HTR-8/SVneo (cell line): ENCODE measurements at regions not wholly inside any gene's neighbourhood (a gene's known extent, or its start where the extent isn't known, plus 50 kb on each side); places are given as distances from the start of the nearest gene placed in this dataset.
"Not testable (repeated sequence)": the region's sequence is repeated elsewhere in the genome, so short reads cannot be mapped to it uniquely, and the experiment has no call there.

ENCODE experiments used
- DNase-seq: peaks from one replicate; pipeline ENCODE4 v3.0.0; 2011; ENCODE audit warnings: low spot score, mixed read lengths; ENCODE audit not compliant: insufficient read length
- FAIRE-seq: peaks from 2 replicates; lab custom pipeline; 2011; peaks lifted over from hg19 to GRCh38; lab: Jason Lieb, UNC

DNA sequence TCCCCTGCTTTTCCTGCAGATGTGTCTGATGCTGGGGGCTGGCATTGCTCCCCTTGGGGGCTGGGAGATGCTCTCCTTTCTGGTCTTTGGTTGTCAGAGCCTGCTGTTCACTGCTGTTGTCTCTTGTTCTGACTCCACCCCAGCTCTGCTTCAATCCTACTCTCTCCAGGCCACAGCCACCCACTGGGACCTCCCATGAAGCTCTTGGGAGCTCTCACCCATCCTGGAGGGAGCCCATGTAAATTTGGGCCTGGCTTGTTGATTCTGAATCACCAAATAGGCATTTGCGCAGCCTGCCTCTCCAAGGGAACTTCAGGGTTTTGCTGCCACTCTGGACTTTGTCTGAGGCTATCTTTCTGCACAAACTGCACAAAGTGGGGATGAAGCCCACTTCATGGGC lies 232.9 kb upstream of the PLGLB1 start:
- not testable (repeated sequence) for DNase-seq, FAIRE-seq

DNA sequence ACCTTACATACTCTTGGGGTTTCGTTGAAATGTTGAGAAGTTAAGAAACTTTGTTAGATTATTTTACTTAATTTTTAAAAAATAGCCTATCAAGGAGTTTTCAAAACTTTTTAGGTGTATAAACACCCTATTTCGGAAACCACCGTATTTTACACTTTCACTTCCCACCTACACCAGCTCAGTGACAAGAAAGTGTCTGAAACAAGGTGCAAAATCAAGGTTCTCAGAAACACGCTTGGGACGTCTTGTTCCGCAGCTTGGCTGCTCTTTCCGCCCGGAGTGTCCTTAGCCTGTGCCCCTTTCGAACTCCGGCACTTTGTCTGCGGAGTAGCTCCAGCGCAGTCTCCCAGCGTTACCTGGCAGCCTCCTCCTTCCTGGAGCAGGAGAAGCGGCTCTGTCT lies 233.8 kb upstream of the PLGLB1 start:
- not testable (repeated sequence) for DNase-seq, FAIRE-seq

DNA sequence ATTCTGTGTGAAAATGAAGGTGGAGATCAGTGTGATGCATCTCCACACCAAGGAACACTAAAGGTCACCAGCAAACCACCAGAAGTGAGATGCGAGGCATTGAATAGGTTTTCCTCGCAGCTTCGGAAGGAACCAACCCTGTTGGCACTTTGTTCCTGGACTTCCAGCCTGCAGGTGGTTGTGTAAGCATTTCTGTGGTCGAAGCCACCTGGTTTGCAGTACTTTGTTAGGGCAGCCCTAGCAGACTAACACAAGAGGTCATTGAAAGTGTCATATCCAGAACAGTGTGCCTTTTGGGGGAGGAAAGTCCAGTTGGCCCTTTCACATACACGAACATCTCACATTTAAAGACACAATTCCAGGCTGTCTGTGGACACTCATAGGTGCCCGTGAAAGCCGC lies 237.2 kb upstream of the PLGLB1 start:
- not testable (repeated sequence) for FAIRE-seq, DNase-seq

DNA sequence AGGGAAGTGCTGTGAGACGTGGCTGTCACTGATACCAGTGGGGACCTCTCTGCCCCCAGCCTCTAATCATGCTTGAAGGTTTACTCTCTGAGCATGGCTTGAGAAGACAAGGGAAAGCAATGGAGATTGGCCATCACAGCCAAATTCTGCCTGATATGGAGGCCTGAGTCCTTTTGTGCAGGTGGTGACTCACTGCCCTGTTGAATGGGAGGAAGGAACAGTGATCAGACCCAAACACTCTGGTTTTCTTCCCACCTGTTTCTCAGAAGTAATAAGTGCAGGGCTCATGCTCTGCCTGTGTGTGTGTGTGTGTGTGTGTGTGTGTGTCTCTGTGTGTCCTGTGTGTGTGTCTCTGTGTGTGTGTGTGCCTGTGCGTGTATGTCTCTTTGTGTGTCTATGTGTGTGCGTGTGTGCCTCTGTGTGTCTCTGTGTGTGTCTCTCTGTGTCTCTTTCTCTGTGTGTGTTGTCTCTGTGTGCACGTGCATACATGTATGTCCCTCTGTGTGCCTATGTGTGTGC lies 240.6 kb upstream of the PLGLB1 start:
- not testable (repeated sequence) for FAIRE-seq

DNA sequence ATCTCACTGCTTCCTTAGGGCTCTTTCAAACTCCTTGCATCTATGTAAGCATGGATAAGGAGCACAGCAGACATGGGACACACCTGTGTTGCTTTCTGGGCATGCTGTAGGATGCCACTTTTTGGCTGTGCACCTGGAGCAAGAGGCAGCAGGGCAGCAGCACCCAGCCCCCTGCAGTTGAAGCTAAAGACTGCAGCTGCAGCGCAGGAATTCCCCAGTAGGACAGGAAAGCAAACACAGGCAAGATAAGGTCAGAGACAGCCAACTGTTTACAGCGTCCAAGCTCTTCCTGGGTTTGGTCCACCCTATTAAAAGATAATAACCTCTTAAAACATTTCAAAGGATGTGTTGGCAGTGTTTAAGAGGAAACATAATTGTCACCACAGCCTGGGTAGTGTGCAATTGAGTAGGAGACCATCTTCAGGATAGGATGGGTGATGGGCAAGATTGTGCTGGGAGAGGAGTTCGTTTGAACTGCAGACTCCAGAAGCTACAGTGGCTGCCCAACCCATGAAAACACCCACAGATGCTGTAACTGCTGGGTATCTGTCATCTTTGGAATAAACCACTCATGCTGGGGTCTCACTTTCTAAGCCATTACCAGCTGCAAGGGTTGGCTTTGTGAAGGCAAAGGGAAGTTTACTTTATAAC lies 242.3 kb upstream of the PLGLB1 start:
- not testable (repeated sequence) for DNase-seq
- peak; percentile 46 for FAIRE-seq

More for the DNA sequence above, 240.6 kb upstream of the PLGLB1 start:
- DNase-seq = not testable (repeated sequence)

DNA sequence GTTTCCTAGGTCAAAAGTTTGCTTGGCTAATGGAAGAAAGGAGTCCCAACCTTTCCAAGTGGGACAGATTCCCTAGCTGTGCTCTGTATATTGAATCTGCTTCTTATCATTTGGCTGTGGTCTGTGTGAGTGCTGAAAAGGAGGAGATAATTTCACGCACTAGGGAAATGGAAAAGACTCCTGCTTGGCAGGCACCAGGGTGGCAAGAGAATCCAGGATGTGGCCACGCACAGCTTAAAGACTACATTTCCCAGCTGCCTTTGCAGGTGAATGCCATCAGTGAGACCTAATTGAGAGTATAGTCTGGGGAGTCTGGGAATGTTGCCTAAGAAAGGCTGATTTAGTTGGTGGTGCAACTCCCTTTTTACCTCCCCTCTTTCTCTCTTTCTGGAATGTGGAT lies 253.5 kb upstream of the PLGLB1 start:
- DNase-seq, FAIRE-seq: not testable (repeated sequence)

DNA sequence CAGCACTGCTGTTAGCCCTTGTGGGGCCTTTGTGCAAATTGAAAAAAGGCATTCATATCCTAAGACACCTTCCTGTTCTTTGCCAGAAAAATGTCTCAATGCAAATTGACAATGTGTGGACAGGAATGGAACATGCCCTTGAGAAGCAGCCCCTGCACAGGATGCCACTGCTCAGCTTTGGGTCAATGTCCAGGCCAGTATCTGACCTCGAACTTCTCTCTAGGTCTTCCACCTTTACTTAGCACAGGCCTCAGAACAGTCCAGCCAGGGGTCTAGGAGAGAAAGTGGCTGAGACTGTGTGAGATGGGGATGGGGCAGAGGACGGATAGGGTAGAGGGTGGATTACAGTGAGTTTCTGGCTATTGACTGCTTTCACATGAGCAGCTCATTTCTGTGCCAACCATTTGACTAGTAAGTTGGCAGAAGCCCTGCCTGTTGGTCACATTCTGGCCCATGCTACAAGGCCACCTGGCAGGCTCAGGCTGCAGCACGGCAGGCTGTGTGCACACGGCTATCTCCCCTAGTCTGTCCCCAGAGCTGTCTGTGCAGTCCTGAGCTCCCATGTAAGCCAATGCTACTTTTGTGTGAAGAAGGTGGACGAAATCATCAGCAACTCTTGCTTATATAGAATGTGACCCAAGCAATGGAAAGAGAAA lies 254.5 kb upstream of the PLGLB1 start:
- not testable (repeated sequence) for FAIRE-seq, DNase-seq

DNA sequence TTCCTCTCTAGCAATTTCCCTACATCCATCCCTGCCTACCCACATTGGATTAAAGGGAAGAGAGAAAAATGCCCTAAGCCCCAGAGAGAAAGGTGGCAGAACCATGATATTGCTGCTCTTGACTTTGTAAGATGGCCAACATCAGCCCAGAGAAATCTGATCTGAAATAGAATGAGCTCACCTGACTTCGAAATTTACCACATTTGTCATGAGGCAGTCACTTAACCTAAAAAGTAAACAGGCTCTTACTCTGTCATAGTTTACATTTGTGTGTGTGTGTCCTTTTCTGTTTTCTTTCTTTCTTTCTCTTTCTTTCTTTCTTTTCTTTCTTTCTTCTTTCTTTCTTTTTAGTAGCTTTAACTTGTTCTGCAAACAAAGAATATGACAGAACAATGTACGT lies 255.0 kb upstream of the PLGLB1 start:
- not testable (repeated sequence) for FAIRE-seq, DNase-seq

DNA sequence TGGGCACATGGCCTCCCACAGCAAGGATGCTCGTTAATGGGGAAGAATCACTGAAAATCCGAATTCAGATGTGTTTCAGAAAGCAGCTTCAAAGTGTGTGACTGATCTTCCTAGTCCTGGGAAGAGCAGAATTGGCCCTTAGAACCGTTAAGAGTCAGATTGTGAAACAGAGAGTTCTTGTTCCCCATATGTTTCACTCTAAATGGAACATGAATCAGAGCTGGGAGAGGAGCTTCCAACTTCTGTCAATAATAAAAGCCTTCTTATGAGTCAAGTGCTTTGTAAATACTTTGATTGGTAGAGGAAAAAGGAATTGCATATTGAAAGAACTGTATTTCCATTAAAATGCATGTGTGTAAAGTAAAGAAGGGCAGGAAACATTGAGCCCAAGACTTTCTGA lies 256.1 kb upstream of the PLGLB1 start:
- DNase-seq, FAIRE-seq: not testable (repeated sequence)

DNA sequence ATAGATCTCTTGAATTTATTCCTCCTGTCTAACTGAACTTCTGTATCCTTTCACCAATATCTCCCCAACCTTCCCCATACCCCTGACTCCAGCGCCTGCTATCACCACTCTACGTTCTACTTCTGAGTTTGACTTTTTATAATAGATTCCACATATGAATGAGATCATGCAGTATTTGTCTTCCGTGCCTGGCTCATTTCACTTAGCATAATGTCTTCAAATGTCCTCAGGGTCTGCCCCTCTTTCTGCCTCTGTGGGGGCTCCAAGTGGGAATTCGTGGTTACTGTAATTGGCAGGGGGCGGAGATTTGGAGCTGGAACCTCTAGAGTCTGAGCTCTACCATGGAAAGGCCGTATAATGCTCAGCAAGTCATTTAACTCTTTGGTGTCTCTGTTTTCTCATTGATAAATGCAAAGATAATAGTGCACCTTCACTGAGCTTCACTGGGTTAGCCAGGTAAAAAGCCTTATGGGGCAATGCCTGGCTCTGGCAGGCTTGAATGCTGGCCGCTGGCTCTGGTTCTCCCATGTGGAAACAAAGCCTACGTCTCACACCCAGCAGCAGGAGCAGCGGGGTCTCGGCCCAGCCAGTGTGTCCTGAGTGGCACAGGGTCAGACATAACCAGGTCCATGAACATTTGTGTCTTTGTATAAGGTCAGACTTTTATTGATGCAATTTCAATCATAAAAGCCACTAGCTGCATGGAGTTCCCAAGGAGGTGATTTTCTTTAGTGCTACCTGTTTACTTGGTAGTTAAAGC lies 259.1 kb upstream of the PLGLB1 start:
- DNase-seq, FAIRE-seq: not testable (repeated sequence)

DNA sequence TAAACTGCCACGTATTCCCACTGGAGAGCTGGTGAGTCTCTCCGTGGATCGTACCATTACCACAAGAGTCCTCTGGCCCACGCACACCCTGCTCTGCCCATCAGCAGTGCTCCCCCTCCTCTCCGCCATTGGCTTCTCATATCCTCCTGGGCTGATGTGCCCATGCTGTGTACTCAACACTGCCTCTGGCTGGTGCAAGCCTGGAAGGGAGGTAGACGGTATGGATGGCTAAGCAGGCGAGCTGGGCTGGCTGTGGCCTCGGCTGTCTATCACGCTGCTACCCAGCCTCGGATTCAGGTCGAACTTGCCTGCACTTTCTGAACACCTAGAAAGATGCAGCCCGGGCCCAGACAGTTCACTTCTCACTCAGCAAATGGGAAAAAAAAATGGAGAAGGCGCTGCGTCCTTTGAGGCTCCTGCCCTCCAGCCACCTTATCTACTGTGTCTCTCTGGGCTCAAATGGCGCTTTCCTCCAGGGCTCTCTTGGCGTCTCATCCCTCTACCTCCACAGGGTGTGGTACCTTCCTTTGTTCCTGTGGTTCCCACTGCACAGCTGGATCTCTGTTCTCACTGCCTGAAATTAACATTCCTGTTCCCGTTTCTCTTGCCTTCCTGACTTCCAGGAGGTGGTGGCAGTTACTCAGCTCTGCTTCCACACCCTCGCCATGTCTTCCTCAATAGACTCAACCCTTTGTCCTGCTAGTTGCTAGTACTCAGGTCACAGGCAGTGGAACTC lies 262.3 kb upstream of the PLGLB1 start:
- FAIRE-seq = peak; percentile 62
- not testable (repeated sequence) for DNase-seq

DNA sequence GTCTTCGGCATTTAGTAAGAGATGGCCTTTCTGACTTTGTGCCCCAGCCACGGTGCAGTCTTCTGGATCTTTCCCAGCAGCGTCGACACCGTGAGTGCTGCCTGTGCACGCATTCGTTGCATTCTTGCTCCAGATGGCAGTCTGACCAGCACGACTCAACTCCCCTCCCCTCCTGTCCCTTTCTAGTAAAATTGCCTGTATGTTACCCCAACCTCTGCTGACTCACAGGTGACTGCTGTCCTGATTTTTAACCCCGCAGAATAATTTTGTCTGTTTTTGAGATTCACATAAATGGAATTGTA lies 262.8 kb upstream of the PLGLB1 start:
- peak; percentile 68 for FAIRE-seq
- not testable (repeated sequence) for DNase-seq

DNA sequence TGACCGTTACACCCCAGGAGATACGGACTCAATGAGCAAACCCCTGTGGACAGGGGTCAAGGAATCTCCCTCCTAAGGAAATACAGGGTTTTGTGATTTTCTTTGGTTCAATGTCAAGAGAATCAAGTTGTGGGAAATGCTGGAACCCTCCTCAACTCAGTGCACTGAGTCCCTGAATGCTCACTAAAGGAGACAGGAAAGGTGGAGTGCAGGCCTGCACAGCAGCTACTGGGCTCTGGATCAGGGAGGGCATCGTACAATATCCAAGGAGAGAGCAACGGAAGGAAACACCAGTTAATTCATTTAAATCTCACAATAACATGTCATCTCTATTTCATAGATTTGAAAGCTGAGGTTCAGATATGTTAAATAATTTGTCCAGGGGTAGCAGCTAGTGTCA lies 263.5 kb upstream of the PLGLB1 start:
- FAIRE-seq, DNase-seq: not testable (repeated sequence)

DNA sequence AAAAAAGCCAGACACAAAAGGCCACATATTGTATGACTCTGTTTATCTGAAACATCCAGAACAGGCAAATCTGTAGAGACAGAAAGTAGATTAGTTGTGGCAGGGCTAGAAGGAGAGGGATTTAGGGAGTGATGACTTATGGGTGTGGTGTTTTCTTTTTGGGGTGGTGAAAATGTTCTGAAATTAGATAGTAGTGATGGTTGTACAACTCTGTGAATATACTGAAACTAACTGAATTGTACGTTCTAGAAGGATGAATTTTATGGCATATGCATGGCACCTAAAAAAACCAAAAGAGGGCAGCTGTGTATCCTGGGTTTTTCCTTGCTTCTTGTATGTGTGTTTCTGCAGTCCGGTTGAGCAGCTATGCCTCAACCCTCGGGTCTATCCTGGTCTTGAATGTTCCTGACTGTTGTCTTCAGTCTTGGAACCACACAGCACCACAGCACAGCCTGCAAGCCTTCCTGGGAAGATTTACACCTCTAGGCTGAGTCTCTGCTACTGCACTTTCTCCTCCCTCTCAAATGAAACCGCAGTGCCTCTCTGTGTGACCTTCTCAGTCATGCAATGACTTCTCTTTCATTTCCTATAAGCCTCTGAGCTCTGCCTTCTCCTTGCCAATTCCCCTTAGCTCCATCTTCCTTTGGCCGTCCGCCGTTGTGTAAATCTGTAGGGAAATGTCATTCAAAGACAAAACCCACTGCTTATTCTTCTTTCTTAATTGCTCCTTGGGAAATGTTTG lies 269.1 kb upstream of the PLGLB1 start:
- not testable (repeated sequence) for DNase-seq, FAIRE-seq

DNA sequence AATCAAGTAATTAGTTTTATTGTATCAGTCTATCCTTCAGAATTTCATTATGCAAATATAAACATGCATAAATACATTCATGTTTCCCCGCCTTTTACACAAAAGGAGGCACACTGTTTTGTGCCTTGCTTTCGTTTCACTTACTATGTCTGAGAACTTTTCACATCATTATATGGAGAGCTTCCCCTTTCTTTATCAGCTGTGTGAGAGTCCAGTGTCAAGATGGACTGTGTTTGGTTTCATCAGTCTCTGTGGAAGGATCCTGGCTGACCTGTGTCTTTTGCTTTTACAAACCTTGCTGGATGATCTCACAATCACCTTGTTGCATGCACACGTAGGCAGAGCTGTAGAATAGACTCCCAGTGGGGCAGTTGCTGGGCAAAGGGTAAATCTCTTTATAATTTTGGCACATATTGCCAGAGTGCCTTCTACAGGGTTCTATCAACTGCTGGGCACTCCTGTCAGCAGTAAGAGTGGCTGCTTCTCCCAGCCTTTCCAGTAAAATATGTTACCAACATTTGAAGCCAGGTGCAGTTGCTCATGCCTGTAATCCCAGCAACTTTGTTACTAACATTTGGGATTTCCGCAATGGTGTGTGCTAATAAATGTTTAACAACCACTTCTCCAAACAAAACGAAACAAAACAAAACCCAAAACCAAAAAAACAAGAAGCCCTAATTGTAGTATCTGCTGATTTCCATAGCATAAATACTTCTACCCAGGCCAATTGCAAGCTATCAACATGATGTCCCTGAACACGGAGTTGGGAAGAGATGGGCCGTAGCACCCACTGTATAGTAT lies 270.0 kb upstream of the PLGLB1 start:
- not testable (repeated sequence) for DNase-seq
- FAIRE-seq = peak; percentile 26

DNA sequence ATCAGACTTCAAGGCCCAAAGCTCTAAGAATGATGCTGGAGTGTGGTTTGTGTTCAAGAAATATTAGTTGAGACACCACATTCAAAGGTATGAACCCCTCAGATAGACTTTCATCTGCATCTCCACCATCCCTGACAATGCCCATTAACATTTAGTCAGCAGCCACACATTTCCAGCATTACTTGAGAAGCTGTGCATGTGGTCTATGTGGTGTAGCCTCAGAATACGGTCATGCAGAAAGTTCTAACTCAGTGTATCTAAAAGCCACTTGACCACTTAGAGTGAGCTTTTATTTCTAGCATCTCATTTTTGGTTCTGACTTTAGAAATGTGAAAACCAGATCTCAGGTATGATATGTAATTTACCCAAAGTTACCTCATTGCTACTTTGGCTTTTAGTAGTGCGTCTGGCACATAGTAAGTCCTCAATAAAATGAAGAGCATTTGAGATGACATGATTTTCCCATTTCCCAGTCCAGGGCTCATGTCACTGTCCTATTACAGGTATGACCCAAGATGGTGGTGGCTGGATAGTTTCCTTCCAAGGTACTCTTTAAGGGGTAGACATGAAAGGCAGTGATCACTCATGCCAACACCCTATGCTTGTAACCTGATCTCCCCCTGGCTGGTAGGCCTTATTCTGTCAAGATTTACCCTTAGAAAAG lies 272.4 kb upstream of the PLGLB1 start:
- DNase-seq, FAIRE-seq: not testable (repeated sequence)

DNA sequence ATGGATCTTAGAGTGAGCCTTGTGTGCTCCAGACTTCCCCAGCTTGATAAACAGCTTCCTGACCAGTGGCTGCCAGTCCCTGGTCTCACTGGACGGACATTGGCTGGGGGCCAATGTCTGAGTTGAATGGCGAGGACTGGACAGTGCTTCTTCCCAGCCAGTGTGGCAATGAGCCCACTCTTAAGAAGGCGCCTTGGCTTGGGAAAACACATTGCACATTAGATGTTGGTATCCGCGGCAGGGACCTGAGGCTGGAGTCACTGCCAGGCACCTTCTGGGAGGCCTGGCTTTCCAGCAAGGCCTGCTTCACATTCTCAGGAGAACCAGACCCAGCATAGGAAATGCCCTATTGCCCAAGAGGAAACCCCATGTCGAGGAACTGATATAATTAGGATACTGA lies 273.5 kb upstream of the PLGLB1 start:
- DNase-seq = not testable (repeated sequence)

DNA sequence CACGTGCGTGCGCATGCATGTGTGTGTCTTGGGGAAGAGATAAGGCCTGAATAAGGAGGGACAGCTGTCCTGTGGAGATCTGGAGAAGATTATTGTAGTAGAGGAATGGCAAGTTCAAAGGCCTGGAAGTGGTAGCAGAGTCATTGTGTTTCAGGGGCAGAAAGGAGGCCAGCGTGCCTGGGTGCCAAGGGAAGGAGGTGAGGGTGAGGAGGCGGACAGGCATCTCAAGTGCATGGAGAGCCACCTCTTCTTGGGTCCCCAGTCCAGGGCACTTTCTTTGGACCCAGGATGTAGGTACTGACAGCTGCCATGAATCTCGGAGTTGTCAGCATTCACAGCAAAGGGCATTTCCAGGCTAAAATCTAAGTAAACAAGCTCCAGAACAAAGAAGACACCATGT lies 279.7 kb upstream of the PLGLB1 start:
- not testable (repeated sequence) for FAIRE-seq, DNase-seq

More for the DNA sequence above, 273.5 kb upstream of the PLGLB1 start:
- not testable (repeated sequence) for FAIRE-seq
